ENCODE measurements at regions not wholly inside any gene's neighbourhood (a gene's known extent, or its start where the extent isn't known, plus 50 kb on each side); places are given as distances from the start of the nearest gene placed in this dataset.

DNA sequence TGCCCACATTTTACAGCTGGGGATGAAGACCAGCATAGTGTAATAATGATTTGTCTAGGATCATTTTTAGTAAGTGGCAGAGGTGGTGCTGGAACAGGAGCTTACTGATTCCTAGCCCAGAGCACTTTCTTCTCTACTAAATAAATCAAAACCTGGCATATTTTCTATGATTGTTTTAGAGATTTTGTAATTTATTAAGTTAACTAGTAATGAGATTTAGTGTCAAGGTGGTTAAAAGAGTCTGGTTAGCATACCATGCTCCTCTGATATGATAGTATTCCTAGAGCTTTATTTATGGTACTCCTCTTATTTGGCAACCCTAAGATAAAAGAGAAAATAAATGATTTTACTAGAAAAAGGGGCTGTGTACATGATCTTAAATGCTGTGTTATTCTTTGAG, 604.0 kb downstream of the ISL1 start:
- TF ChIP-seq, protein P1, sequence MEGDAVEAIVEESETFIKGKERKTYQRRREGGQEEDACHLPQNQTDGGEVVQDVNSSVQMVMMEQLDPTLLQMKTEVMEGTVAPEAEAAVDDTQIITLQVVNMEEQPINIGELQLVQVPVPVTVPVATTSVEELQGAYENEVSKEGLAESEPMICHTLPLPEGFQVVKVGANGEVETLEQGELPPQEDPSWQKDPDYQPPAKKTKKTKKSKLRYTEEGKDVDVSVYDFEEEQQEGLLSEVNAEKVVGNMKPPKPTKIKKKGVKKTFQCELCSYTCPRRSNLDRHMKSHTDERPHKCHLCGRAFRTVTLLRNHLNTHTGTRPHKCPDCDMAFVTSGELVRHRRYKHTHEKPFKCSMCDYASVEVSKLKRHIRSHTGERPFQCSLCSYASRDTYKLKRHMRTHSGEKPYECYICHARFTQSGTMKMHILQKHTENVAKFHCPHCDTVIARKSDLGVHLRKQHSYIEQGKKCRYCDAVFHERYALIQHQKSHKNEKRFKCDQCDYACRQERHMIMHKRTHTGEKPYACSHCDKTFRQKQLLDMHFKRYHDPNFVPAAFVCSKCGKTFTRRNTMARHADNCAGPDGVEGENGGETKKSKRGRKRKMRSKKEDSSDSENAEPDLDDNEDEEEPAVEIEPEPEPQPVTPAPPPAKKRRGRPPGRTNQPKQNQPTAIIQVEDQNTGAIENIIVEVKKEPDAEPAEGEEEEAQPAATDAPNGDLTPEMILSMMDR (conservative IDR thresholded peaks at IDR 0.05; ENCODE audit: low read length): no peak
- TF ChIP-seq EZH2phosphoT487 (IDR thresholded peaks at IDR 0.05; ENCODE audit: borderline replicate concordance): no peak
